OCI-LY1 (cell line): ENCODE measurements at regions not wholly inside any gene's neighbourhood (a gene's known extent, or its start where the extent isn't known, plus 50 kb on each side); places are given as distances from the start of the nearest gene placed in this dataset.

Experiments
- CTCF ChIP-seq: fragments of 200-600 bp; sonication (generic), shearing (Covaris generic); IDR thresholded peaks from 2 replicates; pipeline ENCODE4 v1.5.1; 2017; ENCODE audit warnings: mild to moderate bottlenecking, antibody characterized with exemption, low read length, moderate library complexity, mixed read lengths
- EZH2 ChIP-seq: fragments of 200-600 bp; sonication (generic), shearing (Covaris generic); IDR thresholded peaks from 2 replicates; pipeline ENCODE4 v1.8.0; 2017; ENCODE audit warnings: borderline replicate concordance, mixed run types, mild to moderate bottlenecking, antibody characterized with exemption, low read length, moderate library complexity, mixed read lengths

- TF ChIP-seq CTCF: no peak
- TF ChIP-seq EZH2: no peak
These were observed 81.5 kb upstream of the ACSL3 start for GRCh38 chr2:222779145-222779832.
